Activated CD4-positive, alpha-beta T cell treated with anti-CD3 and anti-CD28 coated beads, Interleukin-2, amount 50 U/mL, for 24 hours (primary cell): ENCODE measurements at regions not wholly inside any gene's neighbourhood (a gene's known extent, or its start where the extent isn't known, plus 50 kb on each side); places are given as distances from the start of the nearest gene placed in this dataset.
"Not testable (repeated sequence)": the region's sequence is repeated elsewhere in the genome, so short reads cannot be mapped to it uniquely, and the experiment has no call there.

Source experiments
- DNase-seq, 2 donors: peaks; one replicate each; pipeline ENCODE4 v3.0.0-alpha.2; 2020; ENCODE audit warnings: low read depth in 1 of 2, low spot score in 1 of 2

DNA sequence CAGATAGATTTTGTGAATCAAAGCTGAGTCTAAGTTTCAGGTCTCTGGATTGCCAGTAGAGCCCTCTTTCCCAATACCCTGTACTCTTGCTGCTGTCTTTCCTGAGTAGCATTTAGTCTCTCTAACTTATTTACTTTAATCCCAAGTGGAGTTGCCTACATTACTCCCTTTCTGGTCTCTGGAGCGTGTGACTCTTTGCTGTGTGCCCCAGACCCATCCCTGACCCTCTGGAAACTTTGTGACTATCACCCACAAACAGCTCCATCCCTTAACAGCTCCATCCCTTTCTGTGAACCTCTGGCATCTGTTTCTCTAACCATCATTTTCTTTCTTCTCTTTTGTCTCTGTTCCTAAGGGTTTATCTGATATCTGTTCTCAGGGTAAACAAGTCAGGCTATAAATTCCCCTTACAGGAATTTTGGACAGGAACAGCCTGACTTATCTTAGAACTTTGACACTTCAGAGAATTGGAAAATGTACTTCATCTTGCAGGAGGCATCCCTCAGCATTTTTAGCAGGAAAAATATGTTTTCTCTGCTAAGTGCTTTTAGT, 1167.1 kb upstream of the SEMA6A start:
- DNase-seq, result no peak

DNA sequence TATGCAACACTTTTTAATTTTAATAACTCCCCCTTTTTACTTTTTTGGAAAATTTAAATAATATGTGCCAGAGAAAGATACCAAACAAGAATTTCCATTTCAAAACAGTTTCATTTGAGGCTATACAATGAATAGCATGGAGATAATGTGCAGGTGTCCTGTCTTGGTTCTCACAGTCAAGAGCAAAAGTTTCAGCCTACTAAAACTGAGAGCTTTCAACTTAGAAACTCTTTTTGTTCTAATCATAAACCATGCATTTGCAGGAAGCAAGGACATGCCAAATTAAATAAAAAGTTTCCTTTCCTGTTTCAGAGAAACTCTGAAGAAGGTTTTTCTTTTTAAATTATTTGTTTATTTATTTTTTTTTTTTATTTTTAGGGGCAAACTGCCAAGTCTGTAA, 1165.6 kb upstream of the SEMA6A start:
- no peak for DNase-seq

DNA sequence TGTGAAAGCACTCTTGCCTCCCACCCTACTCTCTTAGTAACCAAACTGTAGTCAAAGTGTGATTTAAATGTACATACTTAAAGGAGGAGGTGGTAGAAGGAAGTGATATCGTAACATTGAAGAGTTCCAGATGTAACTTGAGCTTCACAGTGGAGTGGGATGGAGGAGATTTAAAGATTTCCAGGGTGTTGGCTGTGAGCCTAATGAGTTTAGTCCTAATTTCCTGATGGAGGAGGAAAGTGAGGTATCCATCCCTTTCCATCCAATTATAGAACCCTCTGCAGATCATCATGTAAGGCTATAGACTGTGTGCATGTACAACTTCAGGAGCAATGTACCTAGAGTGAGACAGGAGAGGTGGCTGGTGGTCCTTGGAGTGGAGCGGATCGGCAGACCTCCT, 1163.9 kb upstream of the SEMA6A start:
- no peak for DNase-seq

DNA sequence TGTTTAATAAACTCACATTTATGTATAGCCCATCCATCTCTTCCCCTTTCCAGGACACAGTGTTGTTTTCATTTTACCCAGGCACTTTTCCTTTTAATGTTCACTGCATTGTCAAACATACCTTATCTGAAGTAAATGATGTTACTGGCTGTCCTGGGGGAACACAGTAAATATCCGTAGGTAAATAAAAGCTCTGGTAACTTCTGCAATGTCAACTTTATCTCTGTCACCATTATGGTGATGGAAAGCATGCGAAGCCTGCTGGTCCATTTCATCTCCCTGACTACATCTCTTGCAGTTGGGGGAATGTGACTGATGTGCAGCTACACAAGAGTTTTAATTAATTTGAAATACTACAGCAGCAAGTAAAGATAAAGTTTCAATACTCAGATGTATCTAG, 1162.1 kb upstream of the SEMA6A start:
- no peak for DNase-seq

DNA sequence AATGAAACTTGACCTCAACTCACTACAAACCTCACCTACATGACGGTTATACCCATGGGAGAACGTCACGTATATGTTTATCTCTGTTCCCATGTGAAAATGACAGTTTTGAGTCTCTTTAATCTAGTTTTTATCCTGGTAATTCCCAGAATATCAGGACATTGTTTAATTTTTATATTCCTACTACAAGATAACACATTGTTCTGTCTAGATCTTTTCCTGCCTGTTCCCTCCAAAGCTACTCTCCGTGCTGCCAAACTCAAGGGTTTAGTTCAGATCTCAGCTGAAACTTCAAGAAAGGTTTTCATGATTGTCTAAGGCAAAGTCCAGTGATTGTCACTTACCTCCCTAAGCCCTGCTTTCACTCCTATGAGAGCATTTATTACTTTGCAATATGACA, 1159.4 kb upstream of the SEMA6A start:
- DNase-seq, result no peak

DNA sequence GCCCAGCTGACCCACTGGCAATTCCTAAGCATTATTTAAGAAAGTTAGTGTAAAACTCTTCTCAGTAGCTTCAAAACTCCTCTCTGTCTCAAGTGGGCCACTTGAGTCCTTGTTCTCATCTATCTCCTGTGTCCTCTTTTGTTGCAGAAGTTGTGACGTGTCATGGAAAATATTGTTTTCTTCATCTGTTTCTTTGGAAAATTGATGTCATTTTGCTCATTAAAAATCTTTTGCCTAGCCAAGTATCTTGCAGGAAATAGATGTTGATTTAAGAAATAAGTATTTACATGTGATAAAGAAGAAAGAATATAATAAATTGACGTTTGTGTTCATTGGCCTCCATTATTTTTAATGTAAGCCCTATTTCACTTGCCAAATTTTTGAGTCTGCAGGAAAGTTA, 1158.4 kb upstream of the SEMA6A start:
- DNase-seq, result no peak

DNA sequence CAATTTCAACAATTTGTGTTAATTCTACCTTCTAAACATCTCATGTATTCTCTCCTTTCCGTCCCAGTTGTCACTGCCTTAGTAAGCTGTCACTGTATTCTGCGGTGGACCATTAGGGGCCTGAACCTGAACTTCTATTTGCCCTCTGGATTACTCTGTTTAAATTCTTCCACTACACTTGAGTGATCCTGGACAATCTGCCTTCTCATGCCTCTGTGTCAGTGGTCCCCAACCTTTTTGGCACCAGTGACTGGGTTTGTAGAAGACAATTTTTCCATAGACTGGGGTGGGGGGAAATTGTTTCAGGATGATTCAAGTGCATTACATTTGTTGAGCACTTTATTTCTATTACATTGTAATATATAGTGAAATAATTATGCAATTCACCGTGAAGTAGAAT, 1157.6 kb upstream of the SEMA6A start:
- DNase-seq, result no peak

DNA sequence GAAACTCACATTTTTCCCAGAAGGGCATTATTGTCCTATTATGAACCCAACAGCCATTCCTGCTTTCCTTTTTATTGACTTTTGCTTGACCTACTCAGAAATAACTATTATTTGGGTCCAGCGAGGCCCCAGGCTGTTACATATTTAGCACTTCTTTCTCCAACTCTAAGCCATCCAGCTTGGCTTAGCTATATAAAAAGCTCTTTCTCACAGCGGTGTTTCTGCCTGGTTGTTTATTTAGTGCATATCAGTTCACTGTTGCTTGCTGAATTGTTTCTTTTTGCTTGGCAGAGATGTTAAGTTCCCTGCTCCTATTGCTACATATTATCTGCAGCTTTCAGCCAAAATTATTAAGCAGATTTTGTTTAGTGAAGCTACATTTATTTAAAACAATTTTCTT, 1156.8 kb upstream of the SEMA6A start:
- no peak for DNase-seq

DNA sequence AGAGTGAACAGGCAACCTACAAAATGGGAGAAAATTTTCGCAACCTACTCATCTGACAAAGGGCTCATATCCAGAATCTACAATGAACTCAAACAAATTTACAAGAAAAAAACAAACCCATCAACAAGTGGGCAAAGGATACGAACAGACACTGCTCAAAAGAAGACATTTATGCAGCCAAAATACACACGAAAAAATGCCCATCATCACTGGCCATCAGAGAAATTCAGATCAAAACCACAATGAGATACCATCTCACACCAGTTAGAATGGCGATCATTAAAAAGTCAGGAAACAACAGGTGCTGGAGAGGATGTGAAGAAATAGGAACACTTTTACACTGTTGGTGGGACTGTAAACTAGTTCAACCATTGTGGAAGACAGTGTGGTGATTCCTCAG, 1146.2 kb upstream of the SEMA6A start:
- not testable (repeated sequence) for DNase-seq

DNA sequence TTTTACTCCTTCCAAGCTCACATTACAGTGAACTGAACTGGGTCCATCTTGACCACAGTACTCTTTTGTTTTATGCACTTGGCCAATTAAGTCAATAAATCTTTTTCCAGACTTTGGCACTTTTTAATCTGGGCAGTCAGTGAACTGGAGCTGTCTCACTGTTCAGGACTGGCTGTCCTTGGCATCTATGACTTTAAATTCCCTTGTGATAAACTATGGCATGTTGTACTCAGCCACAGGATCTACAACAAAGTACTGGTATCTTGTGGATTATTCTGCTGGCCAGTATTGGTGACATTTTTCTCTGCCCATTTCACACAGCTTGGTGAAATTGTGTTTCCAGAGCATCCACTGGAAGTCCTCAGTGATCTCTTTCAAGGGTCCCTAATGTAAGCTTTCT, 1144.8 kb upstream of the SEMA6A start:
- DNase-seq, result no peak

DNA sequence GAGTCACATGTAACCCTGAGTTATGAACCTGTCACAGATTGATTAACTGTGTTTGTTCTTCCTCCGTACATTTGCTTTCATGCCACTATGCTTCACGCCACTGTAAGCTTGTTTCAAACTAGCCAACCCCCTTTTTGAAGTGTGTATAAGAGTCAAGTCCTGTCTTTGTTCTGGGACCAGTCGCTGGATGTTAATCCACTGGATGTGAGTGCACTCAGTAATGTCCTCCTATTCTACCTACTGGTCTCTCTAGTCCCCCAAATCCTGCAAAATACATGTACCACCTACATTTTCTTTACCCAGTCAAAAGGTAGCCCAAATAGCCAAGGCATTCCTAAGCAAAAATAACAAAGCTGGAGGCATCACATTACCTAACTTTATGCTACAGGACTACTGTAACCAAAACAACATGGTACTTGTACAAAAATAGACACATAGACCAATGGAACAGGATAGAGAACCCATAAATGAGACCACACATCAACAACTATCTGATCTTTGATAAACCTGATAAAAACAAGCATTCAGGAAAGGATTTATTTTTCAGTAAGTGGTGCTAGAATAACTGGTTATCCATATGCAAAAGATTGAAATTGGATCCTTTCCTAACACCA, 1139.1 kb upstream of the SEMA6A start:
- DNase-seq, result no peak

DNA sequence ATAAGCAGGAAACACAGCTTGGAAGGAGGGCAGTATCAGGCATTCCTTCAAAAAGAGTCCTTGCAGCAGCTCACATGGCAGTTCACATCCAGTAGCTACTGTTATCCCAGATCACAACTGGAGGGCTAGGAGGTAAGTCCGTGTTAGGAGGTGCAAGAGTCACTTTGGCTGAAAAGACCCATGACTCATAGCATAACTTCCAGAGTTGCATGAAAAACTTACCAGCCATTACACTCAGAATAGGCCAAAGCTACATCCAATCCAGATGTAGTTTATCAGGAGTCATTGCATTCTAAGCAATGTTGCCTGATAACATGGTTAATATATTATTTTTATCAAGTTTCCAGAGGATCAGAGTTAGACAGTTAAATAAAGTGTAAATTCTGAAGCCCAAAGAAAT, 1126.4 kb upstream of the SEMA6A start:
- DNase-seq, result no peak

DNA sequence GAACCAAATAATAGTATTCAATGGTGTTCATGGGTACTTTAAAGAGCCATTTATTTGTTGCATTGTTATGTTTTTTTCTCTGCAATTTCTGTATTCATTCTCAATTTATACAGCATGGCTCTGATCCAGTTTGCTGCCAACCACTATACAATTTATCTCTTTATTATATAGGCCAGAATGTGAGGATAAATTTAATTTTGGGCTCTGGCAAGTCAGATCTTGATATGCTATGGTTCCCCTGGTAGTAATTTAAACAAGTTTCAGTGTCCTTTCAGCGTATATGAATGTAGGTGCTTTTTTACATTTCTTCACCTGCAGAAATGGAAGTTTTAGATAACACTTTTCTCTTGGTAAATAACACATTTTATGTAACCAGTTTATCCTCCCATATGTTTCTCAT, 1118.0 kb upstream of the SEMA6A start:
- DNase-seq, result no peak

DNA sequence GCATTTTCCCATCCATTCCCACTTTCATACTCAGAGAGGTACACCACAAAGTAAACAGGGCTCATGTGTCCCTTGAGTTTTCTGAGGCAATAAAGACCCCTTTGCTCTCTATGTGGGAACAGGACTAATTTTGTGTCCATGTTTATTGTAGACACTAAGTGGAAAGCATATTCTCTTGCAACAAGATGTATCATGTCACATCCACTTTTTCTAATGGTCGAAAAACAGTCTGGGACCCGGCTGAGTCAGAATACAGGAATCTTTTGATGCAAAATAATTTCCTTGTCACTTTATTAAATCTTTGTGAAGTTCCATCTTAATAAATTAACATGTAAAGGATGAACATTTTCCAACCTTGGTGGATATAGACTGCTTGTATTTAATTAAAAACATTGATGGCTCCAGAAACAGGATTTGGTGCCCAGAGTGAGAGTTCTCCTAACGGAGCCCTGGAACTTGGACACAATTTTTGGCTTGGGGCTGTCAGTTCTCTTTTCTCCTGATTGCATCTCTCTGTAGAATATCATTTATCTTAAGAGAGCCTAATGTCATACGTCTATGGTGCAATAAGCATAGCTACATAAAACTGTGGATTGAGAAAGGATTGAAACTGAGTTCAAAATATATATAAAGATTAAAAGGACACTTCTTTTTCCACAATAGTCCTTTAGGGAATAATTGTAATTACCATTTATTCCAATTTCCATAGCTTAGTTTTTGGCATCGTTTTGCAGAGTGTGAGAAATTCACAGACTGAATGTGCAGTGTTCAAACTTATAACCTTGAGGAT, 1116.7 kb upstream of the SEMA6A start:
- DNase-seq, result no peak

DNA sequence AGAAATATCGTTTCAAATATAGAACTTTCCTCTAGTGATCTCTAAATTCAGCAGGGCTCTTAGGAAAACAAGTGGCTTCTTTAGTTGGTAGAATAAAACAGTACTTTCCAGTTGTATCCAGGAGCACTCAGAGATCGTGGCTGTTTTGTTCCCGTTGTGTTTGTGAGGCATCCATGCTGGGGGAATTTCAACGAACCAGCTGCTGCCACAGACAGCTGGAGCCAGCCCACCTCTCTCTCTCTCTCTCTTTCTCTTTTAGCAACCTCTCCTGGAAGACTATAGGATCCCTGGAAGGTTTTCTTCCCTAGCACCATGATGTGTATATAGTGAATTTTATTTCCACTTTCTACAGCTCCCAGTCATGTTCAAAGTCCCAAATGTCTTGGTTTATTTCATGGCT, 1116.0 kb upstream of the SEMA6A start:
- no peak for DNase-seq

DNA sequence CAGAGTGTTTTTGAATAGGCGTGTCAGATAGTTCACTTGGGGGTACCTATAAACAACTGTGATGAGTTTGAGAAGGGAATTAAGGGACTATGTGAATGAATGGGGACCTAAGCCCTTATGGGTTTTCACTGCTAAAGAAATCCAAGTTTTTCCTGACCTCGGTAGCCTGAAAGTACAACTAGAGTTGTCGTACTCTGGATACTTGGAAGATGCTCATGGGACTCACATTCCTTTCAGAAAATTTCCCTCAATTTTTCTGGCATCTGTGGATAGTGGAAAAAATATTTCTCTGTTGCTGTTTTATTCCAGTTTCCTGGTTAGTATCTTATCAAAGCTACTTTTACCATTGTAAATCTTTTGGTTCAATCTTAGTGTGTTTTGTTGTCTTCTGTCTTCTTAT, 1112.3 kb upstream of the SEMA6A start:
- no peak for DNase-seq

DNA sequence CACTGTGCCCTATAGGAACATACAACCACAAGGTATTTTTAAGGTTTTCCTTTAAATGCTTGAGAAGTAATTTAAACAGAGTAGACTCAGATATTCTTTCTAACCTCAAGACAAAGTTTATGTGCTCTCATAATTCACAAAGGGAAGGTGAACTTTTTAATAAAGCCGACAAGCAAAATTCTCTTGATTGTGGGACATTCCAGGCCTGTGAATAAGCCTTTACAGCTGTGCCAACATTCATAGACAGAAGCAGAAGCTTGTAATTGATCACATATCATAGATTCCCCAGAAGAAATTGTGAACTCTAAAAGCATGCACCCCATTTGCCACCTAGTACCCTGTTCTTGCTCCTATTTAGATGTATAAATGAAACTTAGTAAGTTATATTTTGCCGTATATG, 1107.8 kb upstream of the SEMA6A start:
- DNase-seq, result no peak

DNA sequence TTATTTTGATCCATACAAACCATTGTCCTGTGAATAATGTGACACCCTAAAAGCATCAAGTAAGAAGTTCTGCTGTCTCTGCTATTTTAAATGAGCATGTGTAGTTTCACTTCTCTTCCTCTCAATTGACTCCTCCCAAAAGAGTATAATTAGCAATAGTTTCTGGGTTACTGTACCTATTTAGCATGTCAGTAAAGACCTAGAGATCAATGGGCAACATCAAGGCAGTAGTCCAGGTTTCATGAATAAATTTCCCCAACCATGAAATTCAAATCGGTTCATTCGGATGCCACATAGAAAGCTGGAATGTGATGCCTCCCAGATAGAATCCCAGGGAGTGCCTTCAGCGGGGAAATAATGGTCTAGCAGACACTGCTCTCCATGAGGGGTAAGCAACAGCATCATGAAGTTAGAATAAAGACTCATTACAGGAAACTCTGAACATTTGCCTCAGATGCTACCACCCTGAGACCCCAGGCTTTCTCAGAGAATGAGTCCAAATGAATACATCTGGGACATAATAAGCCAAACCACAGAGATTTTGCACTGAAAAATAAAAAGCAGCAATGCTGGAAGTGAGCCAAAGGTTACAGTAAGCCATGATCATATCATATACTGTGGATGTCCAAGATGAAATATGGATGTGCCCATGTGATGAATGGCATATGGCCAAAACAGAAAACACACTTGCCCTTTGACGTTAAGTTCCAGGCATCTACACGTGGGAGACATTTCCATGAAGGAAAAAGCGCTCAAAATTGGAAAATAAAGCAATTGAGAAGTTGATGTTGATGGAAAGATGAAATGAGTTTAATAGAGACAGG, 1107.0 kb upstream of the SEMA6A start:
- DNase-seq, result no peak

DNA sequence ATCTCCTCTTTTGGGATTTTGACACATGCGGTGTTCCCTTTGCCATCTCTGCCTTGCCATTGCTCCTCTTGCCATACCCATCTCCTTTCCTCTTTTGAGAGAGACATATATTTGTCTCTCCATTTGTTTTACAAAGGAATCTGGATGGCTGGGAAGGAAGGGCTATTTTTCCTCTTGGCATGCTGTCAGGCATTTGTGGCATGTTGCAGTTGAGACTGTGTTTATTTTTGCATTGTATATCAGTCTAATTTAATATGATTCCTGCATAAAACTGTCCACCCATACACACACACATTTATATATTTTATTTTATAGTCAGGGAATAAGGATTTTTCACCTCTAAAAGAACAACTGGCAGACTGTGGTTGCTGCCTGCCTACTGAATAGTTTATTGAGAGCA, 1105.8 kb upstream of the SEMA6A start:
- DNase-seq, result no peak

DNA sequence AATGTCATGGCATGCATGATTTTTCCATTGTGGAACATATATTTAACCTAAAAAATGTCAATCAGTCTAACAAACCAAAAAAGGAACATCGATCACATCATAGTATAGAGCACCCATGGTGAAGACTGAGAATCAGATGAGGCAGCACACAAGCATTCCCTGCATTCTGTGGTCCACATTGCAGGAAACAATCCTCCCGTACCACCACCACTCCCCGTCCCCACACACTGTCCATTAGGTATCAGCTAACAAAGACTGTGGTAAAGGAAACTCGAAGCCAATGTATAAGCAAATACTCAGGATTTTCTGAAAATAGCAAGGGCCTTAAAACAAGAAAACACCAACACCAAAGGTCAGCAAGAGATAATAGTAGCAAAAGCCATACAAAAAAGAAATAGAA, 1104.4 kb upstream of the SEMA6A start:
- no peak for DNase-seq

DNA sequence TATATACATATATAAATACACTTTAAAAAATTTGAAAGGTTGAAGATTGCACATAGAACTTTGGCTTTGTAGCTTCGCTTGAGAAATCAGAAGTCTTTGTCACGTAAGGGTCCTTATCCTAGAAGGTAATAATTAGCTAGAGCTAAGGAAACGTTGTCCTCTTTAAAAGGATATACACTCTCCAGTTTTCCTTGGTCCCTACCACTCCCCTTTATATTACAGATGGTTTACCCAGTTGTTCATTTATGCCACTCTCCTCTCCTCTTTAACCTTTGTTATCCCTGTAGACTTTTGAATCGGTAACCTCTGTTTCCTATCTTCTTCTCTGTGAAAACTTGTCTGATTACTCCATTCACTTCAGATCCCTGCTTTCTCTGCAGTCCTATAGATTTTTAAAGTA, 1101.0 kb upstream of the SEMA6A start:
- DNase-seq, result no peak

DNA sequence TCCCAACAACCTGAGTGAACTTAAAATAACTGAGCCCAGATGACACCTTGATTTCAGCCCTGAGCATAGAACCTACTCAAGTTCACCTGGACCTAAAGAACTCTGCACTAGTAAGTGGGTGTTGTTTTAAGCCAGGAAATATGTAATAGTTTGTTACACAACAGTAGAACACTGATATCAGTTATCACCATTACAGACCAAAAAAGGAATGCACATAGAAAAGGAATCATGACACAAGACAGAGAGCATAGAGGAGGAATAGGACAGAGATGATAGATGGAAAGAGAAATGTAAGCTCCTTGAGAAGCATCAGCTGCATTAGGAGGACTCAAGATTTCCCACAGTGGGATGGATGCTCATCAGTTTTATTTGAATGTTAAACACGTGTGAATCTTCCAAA, 1096.9 kb upstream of the SEMA6A start:
- DNase-seq, result no peak
